MM.1S (cell line): ENCODE measurements at regions not wholly inside any gene's neighbourhood (a gene's known extent, or its start where the extent isn't known, plus 50 kb on each side); places are given as distances from the start of the nearest gene placed in this dataset.

Experiments
- DNase-seq: peaks from one replicate; pipeline ENCODE4 v3.0.0-alpha.2; 2015
- H2AFZ ChIP-seq: fragments of 300-600 bp; sonication (generic); 2 replicates; pipeline ENCODE4 v1.6.0; 2016; ENCODE audit warnings: antibody characterized with exemption, low read length
- H3F3A ChIP-seq: fragments of 300-600 bp; sonication (generic); 2 replicates; pipeline ENCODE4 v1.6.1; 2016; ENCODE audit warnings: mild to moderate bottlenecking, antibody characterized with exemption, low read length, moderate library complexity, mixed read lengths; ENCODE audit not compliant: insufficient read depth
- H3K27ac ChIP-seq: fragments of 300-600 bp; sonication (generic); 2 replicates; pipeline ENCODE4 v1.5.1; 2016; ENCODE audit warnings: mild to moderate bottlenecking, low read length
- H3K27me3 ChIP-seq: fragments of 300-600 bp; sonication (generic); replicated peaks from 2 replicates; pipeline ENCODE4 v1.6.0; 2016; ENCODE audit warnings: low read length; ENCODE audit not compliant: insufficient read depth
- H3K36me3 ChIP-seq: fragments of 300-600 bp; sonication (generic); replicated peaks from 2 replicates; pipeline ENCODE4 v1.6.1; 2016; ENCODE audit warnings: mild to moderate bottlenecking, low read length, mixed read lengths; ENCODE audit not compliant: insufficient read depth
- H3K4me1 ChIP-seq: fragments of 300-600 bp; sonication (generic); 2 replicates; pipeline ENCODE4 v1.6.1; 2016; ENCODE audit warnings: low read length, mixed read lengths
- H3K4me2 ChIP-seq: fragments of 300-600 bp; sonication (generic); 2 replicates; pipeline ENCODE4 v1.6.0; 2016; ENCODE audit warnings: low read depth, low read length
- H3K4me3 ChIP-seq: fragments of 300-600 bp; sonication (generic); 2 replicates; pipeline ENCODE4 v1.5.1; 2016; ENCODE audit warnings: low read length, mixed read lengths
- H3K79me2 ChIP-seq: fragments of 300-600 bp; sonication (generic); 2 replicates; pipeline ENCODE4 v1.6.1; 2016; ENCODE audit warnings: mixed run types, low read length, mixed read lengths
- H3K9ac ChIP-seq: fragments of 300-600 bp; sonication (generic); 2 replicates; pipeline ENCODE4 v1.6.1; 2016; ENCODE audit warnings: low read length, mixed read lengths
- H3K9me2 ChIP-seq: fragments of 300-600 bp; sonication (generic); replicated peaks from 2 replicates; pipeline ENCODE4 v1.6.1; 2016; ENCODE audit warnings: mild to moderate bottlenecking, low read length, mixed read lengths; ENCODE audit not compliant: insufficient read depth
- H3K9me3 ChIP-seq: fragments of 300-600 bp; sonication (generic); replicated peaks from 2 replicates; pipeline ENCODE4 v1.6.1; 2016; ENCODE audit warnings: mild to moderate bottlenecking, low read length, mixed read lengths; ENCODE audit not compliant: insufficient read depth
- H4K20me1 ChIP-seq: fragments of 300-600 bp; sonication (generic); 2 replicates; pipeline ENCODE4 v1.6.1; 2016; ENCODE audit warnings: mild to moderate bottlenecking, low read length, moderate library complexity, mixed read lengths; ENCODE audit not compliant: insufficient read depth
- CTCF ChIP-seq: fragments of 300-600 bp; sonication (generic); IDR thresholded peaks from 2 replicates; pipeline ENCODE4 v1.5.1; 2016; ENCODE audit warnings: antibody characterized with exemption, low read length, mixed read lengths
- EZH2 ChIP-seq: fragments of 300-600 bp; sonication (generic); optimal IDR thresholded peaks from 2 replicates; pipeline ENCODE3; 2017; ENCODE audit warnings: low read depth, mild to moderate bottlenecking, antibody characterized with exemption, low read length, mixed read lengths
- EZH2phosphoT487 ChIP-seq: fragments of 300-600 bp; sonication (generic); IDR thresholded peaks from 2 replicates; pipeline ENCODE4 v1.6.1; 2018; ENCODE audit warnings: antibody characterized with exemption, low read length

GRCh38 chr6:9485992-9486391 lies 928.9 kb downstream of the TFAP2A start:
- no peak for DNase-seq
- Histone ChIP-seq H3K9ac (no peak overlapping the region), H2AFZ (no peak overlapping the region), H3K36me3 (no peaks in the 10 kb centered on the region), H3F3A (no peaks in the 10 kb centered on the region), H3K27ac (no peak overlapping the region), H3K4me1 (no peaks in the 10 kb centered on the region), H3K4me3 (no peak overlapping the region), H3K9me3 (no peaks in the 10 kb centered on the region), H4K20me1 (no peaks in the 10 kb centered on the region), H3K27me3 (no peaks in the 10 kb centered on the region), H3K79me2 (no peaks in the 10 kb centered on the region), H3K4me2 (no peak overlapping the region), H3K9me2 (no peaks in the 10 kb centered on the region)
- TF ChIP-seq EZH2phosphoT487 = no peak
- no peak for TF ChIP-seq EZH2
- TF ChIP-seq CTCF = no peak

GRCh38 chr6:9484686-9485085 lies 930.2 kb downstream of the TFAP2A start:
- Histone ChIP-seq H3K4me3 (no peak overlapping the region), H3K4me1 (no peaks in the 10 kb centered on the region), H3K4me2 (no peak overlapping the region), H3K36me3 (no peaks in the 10 kb centered on the region), H3F3A (no peaks in the 10 kb centered on the region), H3K27ac (no peak overlapping the region), H3K9me2 (no peaks in the 10 kb centered on the region), H4K20me1 (no peaks in the 10 kb centered on the region), H3K27me3 (no peaks in the 10 kb centered on the region), H3K9me3 (no peaks in the 10 kb centered on the region), H3K9ac (no peak overlapping the region), H2AFZ (no peak overlapping the region), H3K79me2 (no peaks in the 10 kb centered on the region)
- TF ChIP-seq EZH2 = no peak
- TF ChIP-seq EZH2phosphoT487 = no peak
- TF ChIP-seq CTCF = no peak
- no peak for DNase-seq

- no peak overlapping the region for H3K27ac ChIP-seq
- H3K79me2 ChIP-seq = no peaks in the 10 kb centered on the region
- H3K36me3 ChIP-seq = no peaks in the 10 kb centered on the region
- no peaks in the 10 kb centered on the region for H3K9me2 ChIP-seq
- no peak for DNase-seq
- no peak overlapping the region for H3K9ac ChIP-seq
- no peak overlapping the region for H3K4me2 ChIP-seq
- no peaks in the 10 kb centered on the region for H3F3A ChIP-seq
- no peaks in the 10 kb centered on the region for H3K27me3 ChIP-seq
- no peaks in the 10 kb centered on the region for H3K9me3 ChIP-seq
- H4K20me1 ChIP-seq = no peaks in the 10 kb centered on the region
- no peak overlapping the region for H2AFZ ChIP-seq
- H3K4me3 ChIP-seq = no peak overlapping the region
- no peaks in the 10 kb centered on the region for H3K4me1 ChIP-seq
- TF ChIP-seq CTCF = no peak
- no peak for TF ChIP-seq EZH2
- TF ChIP-seq EZH2phosphoT487 = no peak
Observed at GRCh38 chr6:9484091-9484490, 930.8 kb downstream of the TFAP2A start.
